Activated CD4-positive, alpha-beta T cell treated with anti-CD3 and anti-CD28 coated beads for 48 hours (primary cell): ENCODE measurements at regions not wholly inside any gene's neighbourhood (a gene's known extent, or its start where the extent isn't known, plus 50 kb on each side); places are given as distances from the start of the nearest gene placed in this dataset.

ENCODE experiments used
- DNase-seq: peaks from one replicate; pipeline ENCODE4 v3.0.0-alpha.2; 2020

DNA sequence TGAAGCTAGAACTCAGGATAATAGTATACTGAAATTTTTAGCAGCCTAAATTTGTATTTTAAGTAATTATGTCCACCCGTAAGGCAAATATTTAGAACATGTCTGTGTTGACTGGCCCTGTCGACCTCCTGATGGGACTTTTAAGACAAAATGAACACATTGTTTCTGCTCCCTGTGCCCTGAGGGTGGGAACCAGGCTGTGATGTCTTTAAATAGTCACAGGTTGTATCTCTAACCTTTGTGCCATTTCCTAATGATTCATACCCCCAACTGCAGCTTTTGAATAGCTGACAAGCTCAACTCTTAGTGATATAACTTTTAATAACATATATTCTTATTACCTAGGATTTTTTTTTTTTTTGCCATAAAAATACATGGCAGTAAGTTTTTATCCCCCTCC lies 494.9 kb upstream of the AKR1E2 start:
- no peak for DNase-seq

DNA sequence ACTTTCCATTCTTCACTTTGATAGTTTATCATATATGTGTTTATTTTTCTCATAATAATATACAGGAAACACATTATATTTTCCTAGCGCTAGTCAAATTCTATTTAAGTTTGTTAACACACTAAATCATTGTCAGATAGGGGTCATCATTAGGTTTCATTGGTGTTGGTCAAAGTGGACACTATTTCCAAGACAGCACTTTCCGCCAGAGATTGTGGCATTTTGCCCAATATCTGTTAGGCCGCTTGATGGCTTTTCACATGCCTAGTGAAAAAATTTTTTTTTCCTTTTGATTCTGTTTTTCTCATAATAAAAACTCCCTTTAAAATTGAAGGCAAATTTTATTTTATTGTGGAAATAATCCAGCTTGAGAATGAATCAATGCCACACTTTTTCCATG lies 495.4 kb upstream of the AKR1E2 start:
- no peak for DNase-seq

DNA sequence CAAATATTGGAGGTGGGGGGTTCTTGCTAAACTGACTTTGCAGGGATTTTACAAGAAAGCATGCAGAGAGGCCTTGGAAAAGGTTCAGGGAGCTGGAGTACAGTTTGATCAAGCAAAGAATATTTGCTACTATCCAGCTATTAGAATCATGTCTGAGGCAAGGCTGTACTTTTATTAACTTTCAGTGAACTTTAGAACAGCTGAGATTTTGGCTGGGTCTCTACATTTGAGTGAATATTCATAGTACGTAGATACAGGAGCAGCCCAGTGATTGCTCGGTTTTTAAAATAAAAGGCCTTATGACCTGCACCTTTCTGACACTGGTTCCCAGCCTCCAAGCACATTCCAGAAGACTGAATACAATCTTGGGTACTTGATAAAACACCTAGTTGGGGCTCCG lies 496.8 kb upstream of the AKR1E2 start:
- no peak for DNase-seq

DNA sequence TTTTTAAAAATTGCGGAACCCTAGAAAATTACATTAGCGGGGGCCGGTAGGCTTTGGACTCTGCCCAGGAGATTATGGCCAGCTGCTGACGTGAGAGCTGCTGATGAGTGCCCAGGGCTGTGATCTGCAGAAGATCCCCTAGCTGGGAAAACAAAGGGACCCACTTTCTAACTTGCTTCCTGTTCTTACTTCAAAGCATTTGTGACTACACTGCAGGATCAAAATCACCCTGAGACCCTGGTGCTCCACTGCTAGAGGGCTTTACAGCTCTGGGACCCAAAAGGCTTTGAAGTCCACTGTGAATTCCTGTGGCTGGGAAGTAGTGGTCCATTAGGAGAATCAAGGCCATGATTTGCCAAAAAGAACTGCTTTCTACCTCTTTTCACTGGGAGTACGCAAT lies 499.4 kb upstream of the AKR1E2 start:
- DNase-seq, result no peak

DNA sequence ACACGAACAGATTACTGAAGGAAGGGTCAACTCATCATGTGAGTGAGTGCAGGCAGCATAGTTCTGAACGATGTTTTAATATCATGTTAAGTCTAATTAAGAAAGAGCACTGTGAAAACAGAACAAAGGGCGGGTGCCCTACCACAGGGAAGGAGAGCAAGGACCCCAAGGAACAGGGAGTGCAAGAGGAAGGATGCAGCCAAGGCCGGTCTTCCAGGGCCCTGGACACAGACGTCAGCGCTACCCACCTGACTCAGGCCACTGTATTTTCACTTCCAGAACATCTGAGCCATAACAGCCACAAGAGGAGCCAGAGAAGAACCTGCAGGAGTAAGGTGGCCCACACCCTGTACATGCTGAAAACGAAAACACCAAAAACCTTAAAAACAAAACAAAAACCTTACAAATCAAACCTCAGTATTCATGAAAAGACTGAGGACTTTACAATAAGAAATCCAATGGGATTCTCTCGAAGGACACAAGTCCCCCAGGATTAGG lies 506.1 kb upstream of the AKR1E2 start:
- no peak for DNase-seq

DNA sequence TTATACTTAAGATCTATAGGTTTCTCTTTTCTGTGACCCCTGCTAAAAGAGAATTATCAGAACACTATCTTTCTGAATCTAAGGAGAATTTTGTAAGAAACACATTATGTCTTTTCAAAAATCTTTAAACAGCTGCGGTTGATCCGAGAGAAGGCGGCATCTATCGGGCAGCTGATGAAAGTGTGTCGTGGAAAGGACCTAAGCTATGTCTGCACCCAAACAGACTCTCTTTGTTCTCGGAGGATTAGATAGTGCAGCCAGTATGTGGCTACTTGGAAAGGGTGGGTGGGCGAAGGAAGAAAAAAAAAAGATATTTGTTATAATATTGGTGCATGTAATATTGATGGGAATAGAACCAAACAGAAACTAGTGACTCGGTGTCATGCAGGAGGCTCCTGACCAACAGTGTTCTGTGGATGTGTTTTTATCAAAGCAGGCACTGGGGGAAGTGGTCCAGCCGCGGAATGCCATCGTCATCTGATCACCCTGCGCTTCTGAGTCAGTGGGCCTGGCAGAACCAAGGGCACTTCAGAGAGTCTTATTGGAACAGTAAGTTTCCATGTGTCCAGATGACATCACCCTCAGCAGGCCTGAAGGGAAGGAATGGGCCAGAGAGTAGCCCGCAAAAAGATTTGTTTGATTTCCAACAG lies 509.7 kb upstream of the AKR1E2 start:
- DNase-seq, result no peak

DNA sequence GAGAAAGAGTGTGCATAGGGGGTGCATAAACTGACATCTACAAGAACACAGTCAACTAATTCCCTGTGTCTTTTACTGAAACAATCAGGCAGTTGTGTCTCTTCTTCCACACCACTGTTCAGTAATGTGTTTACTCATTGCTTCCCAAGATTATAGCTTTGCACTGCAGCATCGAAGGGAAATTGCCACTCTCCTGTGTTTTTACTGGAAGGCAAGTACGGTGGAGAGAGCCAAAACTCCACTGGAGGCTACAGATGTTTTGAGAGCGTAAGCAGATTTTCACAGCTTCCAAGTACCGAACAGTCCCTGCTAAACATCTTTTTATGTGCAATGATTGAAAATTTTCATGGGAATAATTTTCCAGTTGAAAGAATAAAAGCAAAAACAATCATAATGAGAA lies 510.5 kb upstream of the AKR1E2 start:
- DNase-seq, result no peak

DNA sequence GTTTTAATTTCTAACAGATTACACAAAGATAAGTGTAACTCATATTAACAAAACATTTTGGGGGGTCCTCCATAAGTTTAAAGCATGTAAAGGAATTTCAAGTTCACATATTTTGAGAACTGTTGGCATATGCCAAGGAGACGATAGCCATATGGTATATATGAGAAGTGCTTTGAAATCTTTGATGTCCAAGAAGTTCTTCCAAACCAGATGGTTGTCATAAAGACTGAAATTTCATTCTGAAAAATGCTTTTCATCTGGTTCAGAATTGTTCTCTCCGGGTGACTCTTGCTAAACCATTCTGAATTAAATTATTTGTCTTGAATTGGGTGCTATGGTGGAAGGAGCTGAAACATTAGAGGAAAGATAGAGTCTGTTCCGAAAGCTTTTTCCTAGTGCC lies 513.0 kb upstream of the AKR1E2 start:
- no peak for DNase-seq

DNA sequence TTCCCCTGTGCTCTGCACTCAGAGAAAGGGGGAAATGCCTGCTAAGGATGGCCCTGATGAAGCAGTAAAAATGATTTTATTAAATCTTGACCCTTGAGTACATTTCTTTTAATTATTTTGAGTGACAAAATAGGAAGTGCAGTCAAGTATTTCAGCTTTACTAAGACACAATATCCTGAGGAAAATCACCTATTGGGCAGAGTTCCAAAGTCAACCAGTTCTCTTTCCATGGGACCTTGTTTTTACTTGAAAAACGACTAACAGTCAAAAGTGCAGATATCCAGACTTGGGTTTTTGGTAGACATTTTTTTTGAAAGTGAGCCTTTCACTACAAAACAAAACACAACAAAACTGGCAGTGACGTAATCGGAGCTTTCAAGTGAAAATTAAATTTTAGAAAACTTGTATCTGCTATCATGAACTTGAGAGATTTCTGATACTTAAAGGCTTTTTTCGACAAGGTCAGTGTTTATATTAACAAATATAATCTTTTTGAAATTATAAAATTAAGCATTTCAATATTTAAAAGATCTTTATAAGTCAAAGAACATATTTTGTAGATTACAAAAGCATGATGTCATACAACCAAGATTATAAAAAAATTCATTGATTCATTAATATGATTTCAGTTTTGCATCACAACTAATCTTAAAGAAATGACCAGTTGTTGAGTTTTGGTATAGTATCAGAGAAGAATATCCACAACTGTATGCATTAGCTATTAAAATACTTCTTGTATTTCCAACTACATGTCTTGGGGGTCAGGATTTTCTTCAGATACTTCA lies 513.8 kb upstream of the AKR1E2 start:
- DNase-seq, result no peak

DNA sequence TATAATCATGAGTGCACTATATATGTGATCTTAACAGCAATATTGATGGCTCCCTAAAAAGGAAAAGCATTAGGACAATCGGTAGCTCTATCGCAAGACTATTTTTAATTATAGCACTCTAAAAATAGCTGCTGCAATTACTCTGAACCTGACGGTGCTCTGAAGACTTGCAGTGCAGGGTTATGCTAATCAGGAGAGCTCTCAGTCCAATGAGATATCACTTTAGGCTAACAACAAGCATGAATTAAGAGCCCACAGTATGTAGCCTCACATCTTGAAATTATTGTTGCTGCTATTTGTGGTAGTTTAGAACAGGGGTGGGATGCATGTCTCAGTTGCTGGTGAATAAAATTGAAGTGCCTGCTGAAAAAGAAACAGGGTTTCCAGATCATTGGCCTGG lies 515.8 kb upstream of the AKR1E2 start:
- DNase-seq, result no peak

DNA sequence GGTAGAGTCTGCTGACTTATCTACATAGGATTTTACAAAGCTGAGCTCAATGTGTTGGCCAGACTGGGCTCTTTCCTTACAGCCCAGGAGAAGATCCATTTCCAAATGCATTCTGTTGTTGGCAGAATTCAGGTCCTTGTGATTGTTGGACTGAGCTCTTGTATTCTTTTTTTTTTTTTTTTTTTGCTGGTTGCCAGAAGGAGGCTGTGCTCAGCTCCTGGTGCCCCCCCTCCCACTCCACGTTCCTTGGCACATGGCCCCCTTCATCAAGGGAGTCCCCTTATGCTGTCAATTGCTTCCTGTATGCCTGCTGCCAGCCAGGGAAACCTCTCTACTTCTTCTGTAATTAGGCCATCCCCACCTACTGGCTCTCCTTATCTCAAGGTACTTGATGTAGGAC lies 518.1 kb upstream of the AKR1E2 start:
- DNase-seq, result no peak

DNA sequence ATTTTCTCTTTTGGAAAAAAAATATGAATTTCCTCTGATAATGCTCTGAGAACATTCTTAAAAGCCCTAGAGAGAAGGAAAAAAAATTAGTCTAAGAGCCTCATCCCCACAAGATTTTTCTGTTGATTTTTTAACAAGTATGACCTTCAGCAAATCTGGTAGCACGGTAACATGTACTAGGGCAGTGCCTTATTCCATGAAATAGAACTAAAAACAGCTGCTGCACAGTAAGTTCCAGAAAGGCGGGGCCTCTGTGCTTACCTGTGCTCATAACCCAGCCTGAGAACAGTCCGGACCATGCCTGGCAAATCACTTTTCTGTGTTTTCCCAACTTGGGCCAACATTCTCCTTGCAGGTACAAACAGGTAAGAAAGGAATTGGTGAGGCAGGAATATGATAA lies 519.1 kb upstream of the AKR1E2 start:
- no peak for DNase-seq

DNA sequence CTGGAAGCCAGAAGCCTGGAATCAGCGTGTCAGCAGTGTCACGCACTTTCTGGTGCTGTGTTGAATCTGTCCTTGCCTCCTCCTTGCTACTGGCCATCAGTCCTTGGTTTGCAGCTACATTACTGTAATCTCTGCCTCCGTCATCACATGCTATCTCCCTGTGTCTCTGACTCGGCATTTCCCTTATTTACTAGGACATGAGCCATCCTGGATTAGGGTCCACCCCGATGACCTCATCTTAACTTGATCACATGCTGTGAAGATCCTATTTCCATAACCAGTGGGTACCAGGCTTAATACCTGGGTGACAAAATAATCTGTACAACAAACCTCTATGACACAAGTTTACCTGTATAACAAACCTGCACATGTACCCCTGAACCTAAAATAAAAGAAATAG lies 518.0 kb upstream of the KLF6 start:
- DNase-seq, result no peak

DNA sequence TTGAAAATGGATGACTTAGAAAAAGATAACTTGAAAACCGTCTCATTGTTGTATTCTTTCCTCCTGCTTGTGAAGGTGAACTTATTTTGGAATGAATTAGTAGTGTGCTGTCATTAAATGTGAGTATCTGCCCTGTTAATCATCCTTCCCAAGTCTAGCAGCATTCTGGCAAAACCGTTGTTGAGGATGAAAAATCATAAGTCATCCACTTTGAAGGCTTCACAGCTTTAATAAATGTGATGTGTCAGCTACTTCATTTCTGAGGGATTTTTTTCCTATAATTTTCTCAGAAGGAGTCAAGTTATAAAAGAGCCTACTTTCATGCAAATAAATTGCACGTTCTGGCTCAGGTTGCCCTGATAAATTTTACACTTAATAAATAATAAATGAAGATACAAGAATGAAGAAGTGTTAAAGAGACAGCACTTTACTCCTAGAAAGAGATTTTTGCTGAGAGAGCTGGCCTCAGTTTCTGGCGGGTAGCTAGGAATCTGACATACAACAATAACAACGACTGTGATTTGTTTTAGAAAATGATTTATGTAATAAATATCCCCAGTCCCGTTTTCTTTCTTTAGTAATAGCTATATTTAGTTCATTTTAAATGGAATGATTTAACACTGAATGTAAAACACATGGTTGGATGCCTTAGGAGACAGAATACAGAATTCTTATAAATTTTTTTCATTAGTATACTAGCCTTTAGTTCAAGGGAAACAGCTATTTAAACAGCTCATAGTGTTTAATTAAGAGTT lies 516.5 kb upstream of the KLF6 start:
- no peak for DNase-seq

DNA sequence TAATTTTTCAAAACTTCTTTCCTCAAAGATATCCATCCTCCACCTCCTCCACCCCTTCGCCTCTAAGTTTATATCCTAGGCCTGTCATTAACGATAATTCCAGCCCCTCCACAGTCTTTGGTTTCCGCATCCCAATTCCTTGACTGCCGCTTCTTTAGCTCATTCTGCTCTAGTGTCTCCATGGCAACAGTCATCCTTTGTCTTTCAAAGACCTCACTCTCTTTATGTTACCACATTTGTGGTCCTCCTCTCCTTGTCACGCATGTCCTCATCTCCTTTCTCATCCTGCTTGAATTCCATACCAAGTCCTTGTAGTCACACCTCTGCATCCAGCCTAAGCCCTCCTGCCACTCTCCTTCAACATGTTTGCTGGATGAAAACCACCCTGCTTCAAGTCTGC lies 511.2 kb upstream of the KLF6 start:
- no peak for DNase-seq

DNA sequence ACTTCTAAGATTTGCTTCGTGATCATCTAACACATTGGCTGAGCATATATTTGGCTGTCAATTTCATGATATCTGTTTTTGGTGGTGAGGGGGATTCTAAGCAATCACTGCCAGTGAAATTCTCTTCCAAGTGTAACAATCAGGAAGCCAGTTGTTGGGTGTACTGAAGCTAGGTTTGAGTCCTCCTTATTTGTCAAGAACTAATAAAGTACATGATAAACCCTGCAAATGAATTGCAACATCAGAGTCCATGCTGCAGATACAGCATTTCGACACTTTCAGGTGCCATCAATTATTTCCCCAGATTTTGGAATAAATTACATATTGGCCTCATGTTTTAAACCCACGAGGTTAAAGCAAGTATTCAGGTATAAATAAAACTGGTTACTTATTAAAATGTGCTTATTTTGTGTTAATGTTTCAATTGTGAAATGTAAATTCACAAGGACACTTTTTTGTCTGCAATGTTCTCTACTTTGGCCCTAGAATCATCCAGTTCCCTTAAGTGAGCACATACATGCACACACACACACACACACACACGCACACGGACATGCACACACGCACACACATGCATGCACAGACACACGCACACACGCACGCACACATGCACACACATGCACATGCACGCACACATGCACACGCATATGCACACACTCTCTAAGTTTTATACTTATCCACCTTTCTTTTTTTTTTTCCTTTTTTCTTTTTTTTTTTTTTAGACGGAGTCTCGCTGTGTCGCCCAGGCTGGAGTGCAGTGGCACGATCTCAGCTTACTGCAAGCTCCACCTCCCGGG lies 510.2 kb upstream of the KLF6 start:
- no peak for DNase-seq

DNA sequence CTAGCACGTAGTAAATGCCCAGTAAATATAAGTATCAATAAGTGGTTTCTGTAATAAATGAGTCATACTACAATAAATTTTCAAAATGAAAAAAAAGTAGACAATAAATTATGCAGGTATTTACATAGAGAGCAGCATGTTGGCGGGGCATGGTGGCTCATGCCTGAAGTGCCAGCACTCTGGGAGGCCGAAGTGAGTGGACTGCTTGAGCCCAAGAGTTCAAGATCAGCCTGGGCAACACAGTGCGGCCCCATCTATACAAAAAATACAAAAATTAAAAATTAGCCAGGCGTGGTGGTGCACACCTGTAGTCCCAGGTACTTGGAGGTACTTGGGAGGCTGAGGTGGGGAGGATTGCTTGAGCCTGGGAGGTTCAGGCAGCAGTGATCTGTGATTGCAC lies 509.3 kb upstream of the KLF6 start:
- no peak for DNase-seq

DNA sequence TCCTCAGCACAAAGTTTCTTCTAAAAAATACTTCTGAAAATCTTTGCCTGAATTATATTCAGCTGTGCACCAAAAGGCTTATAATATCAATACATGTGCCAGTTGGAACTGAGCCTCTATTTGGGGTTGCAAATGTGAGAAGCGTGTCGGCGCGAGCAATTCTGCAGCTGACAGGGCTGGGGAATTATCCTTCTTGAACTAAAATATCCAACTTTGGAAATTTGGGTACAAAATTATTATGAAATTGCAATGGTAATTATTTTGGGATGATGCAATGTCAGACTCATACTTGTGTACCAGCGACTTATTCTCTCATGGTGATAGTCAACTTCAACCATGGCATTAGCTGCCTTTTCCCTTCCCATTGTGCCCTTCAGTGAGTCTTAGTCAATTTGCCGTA lies 507.0 kb upstream of the KLF6 start:
- no peak for DNase-seq

DNA sequence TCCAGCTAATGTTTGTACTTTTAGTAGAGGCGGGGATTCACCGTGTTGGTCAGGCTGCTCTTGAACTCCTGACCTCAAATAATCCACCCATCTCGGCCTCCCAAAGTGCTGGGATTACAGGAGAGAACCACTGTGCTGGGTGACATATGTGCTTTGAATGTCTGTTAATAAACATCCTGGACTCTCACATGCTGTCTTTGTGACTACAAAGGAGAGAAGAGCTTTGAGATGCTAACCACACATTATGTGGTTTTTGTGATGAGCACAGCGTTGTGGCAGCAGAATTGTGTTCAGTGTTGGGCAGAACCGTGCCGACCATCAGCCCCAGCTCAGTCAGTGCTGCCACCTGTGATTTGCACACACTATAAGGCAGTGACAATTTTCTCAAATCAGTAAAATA lies 500.1 kb upstream of the KLF6 start:
- DNase-seq, result peak; percentile 7

DNA sequence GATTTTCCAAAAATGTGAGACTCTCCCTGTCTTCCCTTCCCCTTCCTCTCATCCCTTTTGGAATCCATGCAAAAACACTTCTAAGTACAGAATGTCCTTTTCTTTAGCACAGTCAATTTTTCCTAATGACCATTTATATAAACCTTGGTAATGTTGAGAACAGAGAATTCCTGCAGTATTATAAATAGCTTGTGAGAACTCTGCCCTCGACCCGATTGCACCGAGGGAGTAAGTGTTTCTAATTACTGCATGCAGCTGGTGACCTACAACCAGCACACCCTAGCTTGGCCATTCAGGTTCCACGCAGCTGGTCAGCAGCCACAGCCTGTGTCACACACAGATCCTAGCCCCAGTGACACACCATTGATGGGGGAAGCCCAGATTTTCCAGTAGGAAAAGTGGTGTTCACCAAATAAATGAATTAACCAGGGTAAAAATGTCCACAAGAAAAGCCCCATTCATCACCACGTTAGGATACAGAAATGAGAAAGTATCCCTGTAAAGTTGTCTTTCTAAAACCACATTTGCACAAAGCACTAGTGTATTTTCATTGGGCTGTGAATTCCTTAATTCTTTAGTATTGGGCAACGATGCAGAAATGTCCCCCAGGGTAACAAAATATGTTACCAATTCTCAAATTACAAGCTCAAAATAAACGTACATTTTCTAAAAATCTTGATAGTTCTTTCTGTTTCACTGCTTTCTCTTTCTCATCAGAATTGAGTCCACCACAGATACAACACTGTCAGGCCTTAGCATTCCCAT lies 499.0 kb upstream of the KLF6 start:
- DNase-seq, result no peak

DNA sequence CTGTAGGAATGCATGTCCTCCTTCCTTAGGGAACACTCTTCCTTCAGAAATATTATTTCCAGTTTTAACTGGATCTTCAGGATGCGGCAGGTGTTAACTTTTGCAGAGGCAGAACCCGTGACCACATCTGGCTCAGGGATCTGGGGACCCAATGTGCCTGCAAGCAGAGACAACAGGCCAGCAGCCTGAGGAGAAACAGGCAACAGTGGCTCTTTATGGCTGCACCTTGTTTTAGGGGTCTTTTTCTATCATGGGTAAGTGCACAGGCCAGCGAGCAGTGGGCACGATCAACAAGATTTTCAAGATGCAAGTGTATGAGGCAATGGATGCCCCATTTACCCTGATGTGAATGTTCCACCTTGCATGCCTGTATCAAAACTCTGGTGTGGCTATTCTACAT lies 497.5 kb upstream of the KLF6 start:
- DNase-seq, result no peak

DNA sequence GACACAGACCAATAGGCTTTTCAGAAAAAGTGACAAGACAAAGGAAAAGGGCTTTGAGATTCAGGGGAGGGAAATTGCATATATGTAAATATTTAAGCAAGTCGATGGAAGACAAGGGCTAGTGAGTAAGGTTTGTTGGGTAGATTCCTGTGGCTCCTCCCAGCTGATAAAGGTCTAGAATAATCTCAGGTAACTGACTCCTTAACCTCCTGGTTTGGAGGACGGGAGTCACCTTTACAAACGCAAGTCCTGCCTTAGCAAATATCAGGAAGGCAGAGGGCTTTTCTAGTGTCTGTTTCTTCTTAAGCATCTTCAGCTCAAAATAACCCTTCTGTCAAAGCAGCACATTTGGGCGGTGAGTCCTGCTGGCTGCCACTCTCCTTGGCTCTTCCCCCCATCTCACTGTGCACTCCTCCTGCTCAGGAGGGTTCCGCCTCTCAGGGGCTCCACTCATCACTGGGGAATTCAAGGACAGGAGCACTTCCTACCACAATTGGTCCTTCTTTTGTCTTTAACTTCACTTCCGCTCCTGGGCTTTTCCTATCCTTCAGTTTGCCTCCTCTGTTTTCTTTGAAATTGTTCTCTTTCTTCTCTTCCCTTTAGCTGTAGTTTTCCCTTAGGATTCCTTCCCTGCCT lies 496.3 kb upstream of the KLF6 start:
- no peak for DNase-seq
